Endothelial cell of umbilical vein (primary cell): ENCODE measurements at regions not wholly inside any gene's neighbourhood (a gene's known extent, or its start where the extent isn't known, plus 50 kb on each side); places are given as distances from the start of the nearest gene placed in this dataset.

ENCODE experiments used
- BruUV-seq: library from RNA; stranded (reverse); fragments of 400-500 nt; replicated peaks from 2 replicates; lab custom pipeline; 2021; lab: Mats Ljungman, UMichigan
- CTCF ChIA-PET: fragments of 300-600, 350-600 bp; sonication (Branson Sonifier 250); formaldehyde crosslinking; loops from one replicate; lab custom pipeline; 2021; ENCODE audit warnings: antibody characterized with exemption, inconsistent platforms; lab: Charles Lee
- POLR2A ChIA-PET: fragments of 300-600, 350-600 bp; sonication (Branson Sonifier 250); formaldehyde crosslinking; loops from one replicate; lab custom pipeline; 2021; ENCODE audit warnings: antibody characterized with exemption, inconsistent platforms; lab: Charles Lee
- DNase-seq: peaks from one replicate; pipeline ENCODE4 v3.0.0-alpha.2; 2011; ENCODE audit warnings: low read depth, low spot score
- FAIRE-seq: peaks from 2 replicates; lab custom pipeline; 2011; peaks lifted over from hg19 to GRCh38; lab: Jason Lieb, UNC
- H2AFZ ChIP-seq: 2 replicates; pipeline ENCODE4 v1.6.0; 2012; ENCODE audit warnings: low read depth, low read length, control low read depth, inconsistent platforms
- H3K27ac ChIP-seq: 2 replicates; pipeline ENCODE4 v1.5.1; 2011; ENCODE audit warnings: low read depth, mild to moderate bottlenecking, control low read depth, low read length, moderate library complexity; ENCODE audit not compliant: insufficient read depth
- H3K27me3 ChIP-seq, 2 experiments: 2 replicates each; pipeline versions ENCODE4 v1.6.0 to v1.6.1; 2011; ENCODE audit warnings: low read length in 2 of 2, mixed read lengths in 1 of 2; ENCODE audit not compliant: control insufficient read depth in 2 of 2, insufficient read depth in 2 of 2
- H3K36me3 ChIP-seq, 2 experiments: 2 replicates in 1 of 2; 3 replicates in 1 of 2; pipeline ENCODE4 v1.5.1; 2011; ENCODE audit warnings: low read length in 2 of 2, mild to moderate bottlenecking in 1 of 2, moderate library complexity in 1 of 2; ENCODE audit not compliant: control insufficient read depth in 2 of 2, insufficient read depth in 2 of 2; ENCODE audit errors: extremely low read depth in 1 of 2
- H3K4me1 ChIP-seq: 3 replicates; pipeline ENCODE4 v1.5.1; 2011; ENCODE audit warnings: mild to moderate bottlenecking, low read length; ENCODE audit not compliant: control insufficient read depth, insufficient read depth; ENCODE audit errors: extremely low read depth
- H3K4me2 ChIP-seq: 2 replicates; pipeline ENCODE4 v1.6.1; 2011; ENCODE audit warnings: low read length, control low read depth, mixed read lengths; ENCODE audit not compliant: insufficient read depth
- H3K4me3 ChIP-seq, 3 experiments: fragments of 200-600 bp in 1 of 3; sonication (generic), shearing (Covaris generic) in 1 of 3; replicated peaks in 1 of 3; 2 replicates each; pipeline ENCODE4 v1.5.1; 2011 to 2016; ENCODE audit warnings: control low read depth in 3 of 3, low read length in 3 of 3, mild to moderate bottlenecking in 2 of 3, inconsistent platforms in 1 of 3, low read depth in 1 of 3, moderate library complexity in 1 of 3; ENCODE audit not compliant: insufficient read depth in 1 of 3
- H3K79me2 ChIP-seq: 2 replicates; pipeline ENCODE4 v1.6.0; 2012; ENCODE audit warnings: low read length, inconsistent platforms; ENCODE audit not compliant: control insufficient read depth, insufficient read depth
- H3K9ac ChIP-seq: replicated peaks from 2 replicates; pipeline ENCODE3; 2011; ENCODE audit warnings: low read length, control low read depth; ENCODE audit not compliant: insufficient read depth; ENCODE audit errors: extremely low read depth
- H3K9me1 ChIP-seq: replicated peaks from 3 replicates; pipeline ENCODE4 v1.6.0; 2011; ENCODE audit warnings: mild to moderate bottlenecking, low read length; ENCODE audit not compliant: control insufficient read depth, insufficient read depth; ENCODE audit errors: extremely low read depth
- H3K9me3 ChIP-seq: replicated peaks from 2 replicates; pipeline ENCODE4 v1.5.1; 2012; ENCODE audit warnings: low read length, inconsistent platforms; ENCODE audit not compliant: control insufficient read depth, insufficient read depth
- H4K20me1 ChIP-seq: replicated peaks from 2 replicates; pipeline ENCODE3; 2011; ENCODE audit warnings: mild to moderate bottlenecking, low read length; ENCODE audit not compliant: control insufficient read depth, insufficient read depth; ENCODE audit errors: extremely low read depth
- CTCF ChIP-seq, 2 donors: IDR thresholded peaks; 1 replicate in 1 of 2; 2 replicates in 1 of 2; pipeline ENCODE4 v1.5.1; 2011; ENCODE audit warnings: low read length in 2 of 2, mild to moderate bottlenecking in 2 of 2, moderate library complexity in 2 of 2, control low read depth in 1 of 2, inconsistent platforms in 1 of 2, low read depth in 1 of 2; ENCODE audit not compliant: insufficient read depth in 1 of 2; ENCODE audit errors: extremely low read depth in 1 of 2
- EZH2 ChIP-seq: IDR thresholded peaks from 2 replicates; pipeline ENCODE4 v1.6.1; 2012; ENCODE audit warnings: borderline replicate concordance, low read depth, mild to moderate bottlenecking, moderate library complexity, low read length, inconsistent platforms; ENCODE audit not compliant: severe bottlenecking
- FOS ChIP-seq: IDR thresholded peaks from 2 replicates; pipeline ENCODE4 v1.6.1; 2011; ENCODE audit warnings: mild to moderate bottlenecking, low read length, moderate library complexity, borderline replicate concordance; ENCODE audit not compliant: insufficient read depth
- GATA2 ChIP-seq: IDR thresholded peaks from 2 replicates; pipeline ENCODE4 v1.7.0; 2011; ENCODE audit warnings: low read depth, mild to moderate bottlenecking, moderate library complexity, mixed read lengths, low read length; ENCODE audit not compliant: insufficient read length, insufficient read depth
- JUN ChIP-seq: IDR thresholded peaks from 2 replicates; pipeline ENCODE4 v1.6.1; 2011; ENCODE audit warnings: borderline replicate concordance, low read depth; ENCODE audit not compliant: insufficient read length, insufficient read depth
- MAX ChIP-seq: IDR thresholded peaks from 2 replicates; pipeline ENCODE4 v1.6.1; 2011; ENCODE audit not compliant: insufficient read depth, insufficient read length
- MYC ChIP-seq: IDR thresholded peaks from one replicate; pipeline ENCODE4 v1.6.1; 2011; ENCODE audit warnings: mild to moderate bottlenecking, low read depth, low read length
- POLR2A ChIP-seq: IDR thresholded peaks from 2 replicates; pipeline ENCODE4 v1.6.1; 2012; ENCODE audit warnings: low read depth, mild to moderate bottlenecking, control low read depth, low read length
- POLR2AphosphoS5 ChIP-seq: IDR thresholded peaks from 2 replicates; pipeline ENCODE4 v1.6.1; 2012; ENCODE audit warnings: low read depth, mild to moderate bottlenecking, control low read depth, low read length, moderate library complexity; ENCODE audit not compliant: insufficient read depth
- dilution Hi-C: fragments of 300-500 bp; cut with MboI; formaldehyde crosslinking; loops from one replicate; pipeline ENCODE4 v1.15.0; 2019; ENCODE audit warnings: low sequenced_read_pairs; ENCODE audit not compliant: extremely low pct_ligation_motif_present
- intact Hi-C: fragments of 100-400 bp; cut with micrococcal nuclease; formaldehyde crosslinking; loops from one replicate; pipeline ENCODE4 v1.10.0; 2022

DNA sequence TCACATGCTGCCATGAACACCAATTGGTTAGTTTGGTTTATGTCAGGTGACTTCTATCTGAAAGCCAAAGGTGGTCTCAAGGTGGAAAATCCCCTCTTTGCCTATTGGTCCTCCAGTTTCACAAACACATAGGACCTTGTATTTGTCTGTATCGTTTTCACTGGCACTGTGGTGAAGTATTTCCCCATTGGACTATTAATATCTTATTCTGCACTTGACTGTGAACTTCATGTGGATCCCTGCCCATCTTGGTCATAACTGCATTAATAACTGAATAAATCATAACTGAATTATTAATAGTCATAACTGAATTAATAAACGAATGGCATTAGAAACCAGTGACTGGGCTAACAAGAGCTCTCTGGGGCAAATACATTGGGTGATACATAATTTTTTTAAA, 341.3 kb upstream of the ADAMTS9 start:
- no peaks in the 10 kb centered on the region for H3K79me2 ChIP-seq
- POLR2A ChIA-PET = no interaction called here
- H3K9me1 ChIP-seq = no peaks in the 10 kb centered on the region
- H4K20me1 ChIP-seq = no peaks in the 10 kb centered on the region
- no peak overlapping the region for H2AFZ ChIP-seq
- dilution Hi-C loops (no loop called here), intact Hi-C loops (no loop called here)
- FAIRE-seq = no peak
- no peaks in the 10 kb centered on the region for H3K9me3 ChIP-seq
- TF ChIP-seq JUN = no peak
- no peak for TF ChIP-seq POLR2A
- TF ChIP-seq MAX = no peak
- TF ChIP-seq POLR2AphosphoS5 = no peak
- TF ChIP-seq FOS = no peak
- TF ChIP-seq CTCF (IDR thresholded peaks at IDR 0.05; ENCODE audit: extremely low read depth in 1 of 2, insufficient read depth in 1 of 2, low read depth in 1 of 2, low read length in 2 of 2) = no peak
- TF ChIP-seq GATA2 = no peak
- no peak for TF ChIP-seq EZH2
- no peak for TF ChIP-seq MYC
- no peaks in the 10 kb centered on the region for H3K27me3 ChIP-seq
- H3K4me3 ChIP-seq = no peak overlapping the region
- no peak overlapping the region for H3K4me2 ChIP-seq
- peaks cover 6% of the 10 kb centered on the region for H3K4me1 ChIP-seq
- H3K36me3 ChIP-seq = no peaks in the 10 kb centered on the region
- no peak overlapping the region for H3K27ac ChIP-seq
- H3K9ac ChIP-seq = no peak overlapping the region
- CTCF ChIA-PET = no interaction called here
- no peak for DNase-seq
- no TSS peak for BruUV-seq
